ES-I3 (cell line): ENCODE measurements at regions not wholly inside any gene's neighbourhood (a gene's known extent, or its start where the extent isn't known, plus 50 kb on each side); places are given as distances from the start of the nearest gene placed in this dataset.

Experiments used
- H3K36me3 ChIP-seq: 2 replicates; pipeline ENCODE4 v1.6.1; 2013; ENCODE audit warnings: mild to moderate bottlenecking, low read length, control low read depth, moderate library complexity; ENCODE audit not compliant: insufficient read depth
- H3K4me1 ChIP-seq: 2 replicates; pipeline ENCODE4 v1.6.1; 2013; ENCODE audit warnings: mild to moderate bottlenecking, control low read depth, low read length; ENCODE audit not compliant: insufficient read depth
- H3K9ac ChIP-seq: 2 replicates; pipeline ENCODE4 v1.6.1; 2013; ENCODE audit warnings: low read depth, mild to moderate bottlenecking, low read length, moderate library complexity
- H3K9me3 ChIP-seq: 2 replicates; pipeline ENCODE4 v1.6.1; 2013; ENCODE audit warnings: mild to moderate bottlenecking, low read length, moderate library complexity; ENCODE audit not compliant: control insufficient read depth, insufficient read depth

DNA sequence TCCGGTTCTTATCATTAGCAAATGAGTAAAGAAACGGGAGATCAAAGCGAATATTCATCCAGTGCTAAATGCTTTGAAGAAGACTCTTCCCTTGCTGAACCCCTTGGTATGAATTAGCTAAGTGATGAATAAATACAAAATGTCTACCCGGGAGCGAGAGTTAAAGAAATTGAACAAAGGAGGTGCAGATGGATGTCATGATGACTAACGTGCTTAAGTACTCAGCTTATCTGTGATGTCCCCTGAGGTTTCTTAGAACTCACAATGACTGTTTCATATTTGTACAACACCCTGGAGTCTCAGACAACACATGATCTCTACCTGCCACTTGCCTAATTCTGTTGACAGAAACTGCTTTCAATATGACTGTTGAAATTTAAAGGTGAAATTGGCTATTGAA, 148.5 kb downstream of the TMEM200C start:
- no peaks in the 10 kb centered on the region for H3K36me3 ChIP-seq

DNA sequence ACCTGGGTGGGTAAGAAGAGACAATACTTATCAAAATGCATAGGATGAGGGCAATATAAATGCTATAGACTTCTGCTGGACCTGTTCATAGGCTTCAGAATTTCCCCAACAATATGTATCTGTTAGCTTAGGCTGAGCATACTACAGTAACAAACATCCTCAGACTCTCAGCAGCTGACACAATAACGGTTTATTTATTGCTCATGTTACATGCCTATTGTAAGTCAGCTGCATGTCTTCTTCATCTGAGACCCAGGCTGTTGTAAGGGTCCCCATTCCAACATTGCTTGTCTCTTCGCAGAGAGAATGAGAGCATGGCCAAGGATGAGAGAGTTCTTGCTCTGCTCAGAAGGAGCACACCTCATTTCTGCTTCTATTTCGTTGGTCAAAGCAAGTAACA, 150.7 kb downstream of the TMEM200C start:
- Histone ChIP-seq H3K36me3 (no peaks in the 10 kb centered on the region), H3K4me1 (no peaks in the 10 kb centered on the region), H3K9me3 (no peaks in the 10 kb centered on the region), H3K9ac (no peak overlapping the region)

More for the DNA sequence above, 148.5 kb downstream of the TMEM200C start:
- H3K9me3 ChIP-seq: no peaks in the 10 kb centered on the region
- H3K4me1 ChIP-seq: no peaks in the 10 kb centered on the region
- H3K9ac ChIP-seq: no peak overlapping the region

DNA sequence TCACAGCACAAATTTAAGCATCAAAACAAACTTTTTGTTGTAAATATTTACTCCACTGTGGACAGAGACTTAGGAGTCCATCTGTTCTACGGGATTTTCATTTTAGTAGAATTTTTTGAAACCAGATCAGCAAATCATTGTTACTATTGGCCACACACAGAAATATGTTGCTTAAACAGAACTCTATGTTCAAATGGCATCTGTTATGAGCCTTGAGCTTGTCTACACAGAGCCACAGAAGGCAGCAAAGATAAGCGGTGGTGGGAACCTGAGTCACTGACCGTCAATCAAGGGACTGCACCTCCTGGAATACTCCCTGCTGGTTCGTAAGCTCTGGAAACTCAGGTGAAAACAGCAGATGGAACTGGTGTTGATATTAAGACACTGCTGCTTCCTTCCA, 156.8 kb downstream of the TMEM200C start:
- Histone ChIP-seq H3K36me3 (no peaks in the 10 kb centered on the region), H3K9me3 (no peaks in the 10 kb centered on the region), H3K4me1 (no peaks in the 10 kb centered on the region; the same call in 1 of the 2 replicates), H3K9ac (no peak overlapping the region)

DNA sequence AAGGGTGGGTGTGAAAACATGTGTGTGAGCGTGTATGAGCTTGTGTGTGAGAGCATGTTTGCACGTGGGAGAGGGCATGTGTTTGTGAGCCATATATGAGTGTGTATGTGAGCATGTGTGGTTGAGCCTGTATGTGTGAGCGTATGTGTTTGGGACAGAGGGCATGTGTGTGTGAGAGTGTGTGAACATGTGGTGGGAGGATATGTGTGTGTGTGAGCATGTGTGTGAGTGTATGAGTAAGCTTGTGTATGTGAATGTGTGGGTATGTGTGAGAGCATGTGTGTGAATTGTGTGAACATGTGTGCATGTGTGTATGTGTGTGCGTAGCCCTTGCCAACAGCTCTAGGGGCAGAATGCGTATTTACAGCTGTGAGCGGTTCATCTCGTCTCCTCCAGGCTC, 163.0 kb downstream of the TMEM200C start:
- no peak overlapping the region for H3K9ac ChIP-seq
- H3K4me1 ChIP-seq: no peaks in the 10 kb centered on the region
- H3K9me3 ChIP-seq: no peaks in the 10 kb centered on the region
- H3K36me3 ChIP-seq: no peaks in the 10 kb centered on the region

DNA sequence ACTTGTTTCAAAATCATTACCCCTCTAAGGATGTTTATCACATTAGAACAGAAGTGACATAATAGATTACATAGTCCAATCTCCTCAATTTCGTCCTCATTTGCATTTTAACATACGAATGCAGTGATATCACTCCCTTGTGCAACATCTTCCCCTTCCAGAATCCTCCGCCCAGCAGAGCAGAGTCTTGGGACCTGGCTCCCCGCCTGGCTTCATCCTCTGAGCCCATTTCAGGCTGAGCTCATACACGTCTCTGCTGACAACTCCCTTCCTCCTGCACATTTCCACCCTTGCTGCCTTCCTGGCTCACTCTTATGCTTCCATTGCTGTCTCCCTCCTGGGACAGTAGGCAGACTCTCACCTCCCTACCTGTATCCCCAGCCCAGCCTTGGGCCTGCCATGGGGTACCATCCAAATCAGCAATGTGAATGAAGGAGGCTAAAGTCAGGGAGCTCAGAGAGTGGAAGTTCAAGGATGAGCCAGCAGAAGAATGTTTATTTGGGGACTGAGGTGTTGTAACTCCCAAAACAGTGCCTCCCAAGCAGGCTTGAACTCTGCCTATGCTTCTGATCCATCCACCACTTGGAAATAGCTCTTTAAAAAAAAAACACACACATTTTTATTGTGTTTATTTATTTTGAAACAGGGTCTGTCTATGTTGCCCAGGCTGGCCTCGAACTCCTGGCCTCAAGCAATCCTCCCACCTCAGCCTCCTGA, 165.2 kb downstream of the TMEM200C start:
- Histone ChIP-seq H3K9ac (no peak overlapping the region), H3K4me1 (no peaks in the 10 kb centered on the region), H3K9me3 (no peaks in the 10 kb centered on the region), H3K36me3 (no peaks in the 10 kb centered on the region)

DNA sequence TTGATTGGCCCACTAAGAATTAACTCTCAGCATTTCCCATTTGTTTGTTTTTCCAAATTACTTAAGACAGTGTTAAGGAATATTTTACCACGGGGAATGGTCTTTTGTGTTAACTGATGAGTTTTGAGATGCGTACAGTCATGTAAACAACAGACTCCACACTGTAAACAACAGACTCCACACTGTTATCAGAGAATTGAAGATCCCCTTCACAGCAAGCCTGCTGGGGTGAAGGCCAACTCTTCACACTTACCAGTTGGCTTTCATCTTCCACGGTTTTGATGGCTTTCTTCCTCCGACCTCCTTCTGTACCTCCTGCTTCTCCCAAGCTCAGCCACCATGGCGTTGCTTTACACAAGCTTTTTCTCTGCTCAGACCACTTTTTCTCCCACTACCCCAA, 166.8 kb downstream of the TMEM200C start:
- no peaks in the 10 kb centered on the region for H3K4me1 ChIP-seq
- H3K9me3 ChIP-seq: no peaks in the 10 kb centered on the region
- H3K9ac ChIP-seq: no peak overlapping the region
- no peaks in the 10 kb centered on the region for H3K36me3 ChIP-seq

DNA sequence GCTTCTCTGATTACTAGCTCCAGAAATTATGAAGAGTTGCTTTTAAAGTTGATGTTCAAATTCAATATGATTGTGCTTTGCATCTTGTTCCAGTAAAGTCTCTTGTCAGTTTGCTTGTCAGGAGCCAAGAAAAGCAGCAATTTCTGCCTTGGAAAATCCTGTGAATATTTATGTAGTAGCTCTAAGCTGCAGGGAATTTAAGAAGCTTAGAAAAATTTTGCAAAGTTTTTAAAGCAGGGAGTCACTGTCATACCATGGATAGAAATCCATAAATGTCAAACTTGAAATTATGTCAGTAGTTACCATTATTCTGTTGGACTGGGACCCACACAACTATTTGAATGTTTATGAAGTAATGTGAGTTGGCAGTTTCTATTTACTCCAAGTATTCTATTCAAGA, 169.3 kb downstream of the TMEM200C start:
- Histone ChIP-seq H3K9ac (no peak overlapping the region), H3K4me1 (no peaks in the 10 kb centered on the region), H3K36me3 (no peaks in the 10 kb centered on the region), H3K9me3 (no peaks in the 10 kb centered on the region)

DNA sequence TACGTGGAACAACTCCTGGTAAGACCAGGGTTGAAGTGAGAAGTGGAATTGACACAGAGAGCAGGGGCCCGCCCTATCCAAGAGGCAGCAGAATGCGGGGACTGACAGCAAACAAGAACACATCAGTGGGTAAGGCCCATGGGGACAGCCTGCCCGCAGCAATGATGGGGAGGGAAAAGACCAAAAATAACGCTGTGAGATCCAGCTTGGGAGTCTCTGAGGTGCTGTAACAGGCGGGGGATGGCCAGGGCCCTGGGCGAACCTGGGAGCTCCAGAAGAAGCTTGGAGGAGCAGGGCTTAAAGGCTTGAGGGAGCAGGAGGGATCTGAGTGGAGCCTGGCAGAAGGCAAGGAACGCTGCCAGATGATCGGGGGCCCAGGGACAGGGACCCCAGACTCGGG, 173.4 kb downstream of the TMEM200C start:
- Histone ChIP-seq H3K9me3 (no peaks in the 10 kb centered on the region), H3K9ac (no peak overlapping the region), H3K36me3 (no peaks in the 10 kb centered on the region), H3K4me1 (no peaks in the 10 kb centered on the region)

DNA sequence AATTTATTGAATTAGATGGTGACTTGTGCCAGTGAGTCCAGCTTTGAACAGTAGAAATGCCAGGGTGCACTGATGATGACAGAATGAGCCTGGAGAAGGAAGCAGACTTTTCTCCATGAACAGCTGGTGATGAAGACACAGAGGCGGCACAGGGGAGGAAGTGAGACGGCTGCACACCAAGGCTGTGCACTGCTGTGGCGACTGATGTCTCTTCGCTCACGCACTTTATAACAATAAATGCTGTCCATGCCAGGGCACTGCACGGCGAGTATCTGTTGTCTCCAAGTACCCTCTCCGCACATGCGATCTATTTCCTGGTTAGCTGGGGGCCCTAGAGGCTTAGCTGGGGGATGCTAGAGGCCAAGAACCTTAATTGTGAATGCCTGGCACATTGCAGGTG, 175.2 kb downstream of the TMEM200C start:
- no peak overlapping the region for H3K9ac ChIP-seq
- H3K9me3 ChIP-seq: no peaks in the 10 kb centered on the region
- H3K36me3 ChIP-seq: no peaks in the 10 kb centered on the region
- no peaks in the 10 kb centered on the region for H3K4me1 ChIP-seq

DNA sequence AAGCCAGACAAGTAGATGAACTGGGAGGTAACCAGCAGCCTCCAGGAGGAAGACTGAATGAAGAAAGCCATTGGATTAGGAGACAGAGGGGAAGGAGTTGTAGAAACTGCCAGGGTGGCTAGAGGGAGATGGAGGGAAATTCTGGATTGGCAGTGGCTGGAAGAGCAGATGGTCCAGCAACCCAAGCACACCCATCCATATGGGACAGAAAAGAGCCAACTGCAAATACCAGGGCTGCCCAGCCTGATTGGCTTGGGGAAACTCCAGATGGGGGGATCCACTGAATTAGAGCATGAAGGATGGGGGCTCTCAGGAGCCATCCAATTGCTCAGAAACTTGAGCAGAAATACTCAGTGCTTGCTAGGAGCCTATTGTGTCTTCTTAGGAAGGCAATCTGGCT, 173.5 kb upstream of the EPB41L3 start:
- Histone ChIP-seq H3K36me3 (no peaks in the 10 kb centered on the region), H3K9me3 (no peaks in the 10 kb centered on the region), H3K4me1 (no peaks in the 10 kb centered on the region), H3K9ac (no peak overlapping the region)

DNA sequence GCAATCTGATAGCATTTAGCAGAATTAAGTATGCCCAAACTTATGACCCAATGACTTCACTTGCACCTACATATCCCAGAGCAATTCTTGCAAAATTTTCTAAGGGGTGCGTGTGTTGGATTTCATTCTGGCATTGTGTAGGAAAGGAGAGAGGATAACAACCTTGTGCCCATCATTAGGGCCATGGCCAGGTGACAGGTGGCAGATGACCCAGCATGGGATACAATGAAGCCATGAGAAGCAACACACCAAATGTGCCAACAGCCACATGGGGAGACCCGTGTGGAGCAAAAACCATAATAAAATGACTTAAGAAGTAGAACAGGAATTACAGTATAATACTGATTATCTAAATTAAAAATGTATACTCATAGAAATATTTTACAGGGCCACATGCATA, 166.9 kb upstream of the EPB41L3 start:
- Histone ChIP-seq H3K36me3 (no peaks in the 10 kb centered on the region), H3K9me3 (no peaks in the 10 kb centered on the region), H3K4me1 (no peaks in the 10 kb centered on the region), H3K9ac (no peak overlapping the region)

DNA sequence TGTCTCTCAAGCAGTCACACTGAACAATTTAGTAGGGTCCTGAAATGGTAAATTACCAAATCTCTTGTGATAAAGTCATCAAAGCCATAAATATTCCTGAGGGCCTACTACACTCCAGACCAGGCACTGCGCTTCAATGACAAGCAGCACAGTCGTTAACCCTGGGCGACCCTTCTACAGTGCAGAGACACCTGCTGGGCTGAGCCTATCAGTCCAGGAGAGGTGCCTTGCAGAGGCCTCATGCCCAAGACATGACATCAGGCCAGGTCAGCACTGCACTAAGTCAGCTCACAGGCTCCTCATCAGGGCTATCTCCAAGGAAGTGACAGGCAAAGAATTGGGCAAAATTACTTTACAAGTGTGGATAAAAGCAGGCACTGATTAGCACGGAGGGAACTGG, 166.4 kb upstream of the EPB41L3 start:
- no peaks in the 10 kb centered on the region for H3K4me1 ChIP-seq
- H3K36me3 ChIP-seq: no peaks in the 10 kb centered on the region
- no peaks in the 10 kb centered on the region for H3K9me3 ChIP-seq
- no peak overlapping the region for H3K9ac ChIP-seq

DNA sequence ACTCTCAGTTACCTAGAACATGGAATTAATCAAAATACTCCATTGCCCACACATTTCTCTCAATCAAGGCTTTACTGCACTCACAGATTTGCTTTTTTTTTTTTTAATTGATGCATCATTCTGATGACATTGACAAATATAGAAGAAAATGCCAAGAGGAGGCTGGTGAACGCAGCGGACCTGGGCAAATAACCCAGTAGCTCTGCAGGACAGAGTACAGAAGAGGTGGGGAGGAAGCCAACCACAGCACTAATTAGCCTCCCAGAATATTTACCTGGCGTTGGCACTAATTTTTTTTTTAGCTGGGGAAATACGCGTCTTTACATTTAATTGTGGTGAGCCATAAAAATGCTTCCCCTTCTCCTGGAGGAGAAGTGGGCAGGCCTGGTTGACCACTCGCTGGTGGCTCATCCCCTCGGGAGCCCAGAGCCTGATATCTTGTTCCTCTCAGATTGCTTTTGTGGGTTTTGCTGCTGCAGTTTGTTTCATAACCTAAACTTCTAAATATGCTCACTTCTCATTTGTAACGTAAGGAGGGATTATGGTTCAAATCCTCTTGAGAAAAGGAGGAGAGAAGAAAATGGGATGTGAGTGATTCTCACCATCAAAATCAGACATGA, 165.8 kb upstream of the EPB41L3 start:
- Histone ChIP-seq H3K9ac (no peak overlapping the region), H3K36me3 (no peaks in the 10 kb centered on the region), H3K4me1 (no peaks in the 10 kb centered on the region)

DNA sequence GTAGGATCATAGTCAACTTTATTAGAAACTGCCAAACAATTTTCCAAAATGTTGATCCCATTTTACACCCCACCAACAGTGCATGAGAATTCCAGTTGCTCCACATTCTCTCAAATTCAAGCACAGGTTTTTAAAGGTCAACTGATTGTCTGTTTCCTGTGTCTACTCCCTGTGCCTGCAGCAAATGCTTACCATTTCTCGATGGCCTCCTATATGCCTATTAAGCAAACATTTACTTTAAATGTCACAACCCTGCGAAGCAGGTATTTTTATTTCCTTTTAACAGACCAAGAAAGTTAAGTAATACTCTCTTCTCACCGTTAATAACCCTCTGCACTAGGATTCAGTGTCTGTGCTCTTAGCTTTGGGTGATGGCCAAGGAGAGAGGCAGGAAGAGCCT, 163.8 kb upstream of the EPB41L3 start:
- Histone ChIP-seq H3K4me1 (no peaks in the 10 kb centered on the region), H3K9ac (no peak overlapping the region), H3K36me3 (no peaks in the 10 kb centered on the region), H3K9me3 (no peaks in the 10 kb centered on the region)

More for the DNA sequence above, 165.8 kb upstream of the EPB41L3 start:
- H3K9me3 ChIP-seq: no peaks in the 10 kb centered on the region

DNA sequence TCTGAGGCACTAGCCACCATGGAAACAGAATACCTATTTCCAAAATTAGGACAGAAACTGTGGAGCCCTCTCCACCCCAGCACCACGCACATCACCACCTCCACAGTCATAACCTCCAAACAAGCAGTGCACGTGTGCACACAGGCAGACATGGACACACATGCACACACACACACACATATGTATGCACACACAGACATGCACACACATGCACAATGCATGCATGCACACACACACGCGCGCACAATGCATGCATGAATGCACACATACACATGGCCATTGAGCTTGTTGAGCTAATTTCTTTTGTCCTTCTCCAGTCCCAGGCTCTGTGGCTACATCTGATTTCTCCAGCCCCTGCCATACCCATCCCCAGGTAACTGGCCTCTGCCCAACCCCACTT, 161.6 kb upstream of the EPB41L3 start:
- no peak overlapping the region for H3K9ac ChIP-seq
- H3K4me1 ChIP-seq: no peaks in the 10 kb centered on the region
- H3K36me3 ChIP-seq: no peaks in the 10 kb centered on the region
- no peaks in the 10 kb centered on the region for H3K9me3 ChIP-seq
